RCC 7860 (cell line): ENCODE measurements at regions not wholly inside any gene's neighbourhood (a gene's known extent, or its start where the extent isn't known, plus 50 kb on each side); places are given as distances from the start of the nearest gene placed in this dataset.
"Not testable (repeated sequence)": the region's sequence is repeated elsewhere in the genome, so short reads cannot be mapped to it uniquely, and the experiment has no call there.

Experiments
- DNase-seq: peaks from one replicate; pipeline ENCODE4 v3.0.0-alpha.2; 2015; ENCODE audit warnings: low spot score
- FAIRE-seq: peaks from 2 replicates; lab custom pipeline; 2012; peaks lifted over from hg19 to GRCh38; lab: Jason Lieb, UNC

DNA sequence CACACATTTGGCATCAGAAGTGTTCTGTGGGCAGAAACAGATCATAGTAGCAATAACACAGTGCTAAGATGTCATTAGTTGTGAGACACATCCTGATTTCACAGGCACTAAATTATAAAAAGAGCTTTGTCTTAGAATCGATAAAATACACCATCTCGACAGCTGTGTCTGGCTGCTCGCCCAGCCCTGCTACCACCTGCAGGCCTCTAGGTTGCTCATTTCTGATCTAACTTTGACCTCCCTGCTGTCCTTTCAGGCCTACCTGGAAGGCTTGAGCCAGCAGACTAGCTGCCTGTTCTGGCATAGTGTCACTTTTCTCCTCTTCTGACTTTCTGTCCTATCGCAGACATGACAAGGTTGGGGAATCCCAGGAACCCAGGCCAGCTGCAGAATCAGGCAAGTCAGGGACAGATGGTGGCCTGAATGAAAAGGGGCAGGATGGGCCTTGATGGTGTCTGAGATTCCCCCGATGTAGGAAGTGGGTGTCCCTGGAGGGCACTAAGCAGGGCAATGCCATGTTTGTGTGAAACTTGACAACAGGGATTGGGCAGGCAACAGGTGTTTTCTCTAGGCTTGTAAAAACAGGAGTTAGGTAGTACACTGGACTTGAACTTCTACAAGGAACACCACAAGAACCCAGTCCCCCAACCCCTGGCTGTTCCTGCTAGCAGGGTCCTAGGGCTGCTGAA, 66.6 kb upstream of the RHOU start:
- no peak for DNase-seq
- no peak for FAIRE-seq

DNA sequence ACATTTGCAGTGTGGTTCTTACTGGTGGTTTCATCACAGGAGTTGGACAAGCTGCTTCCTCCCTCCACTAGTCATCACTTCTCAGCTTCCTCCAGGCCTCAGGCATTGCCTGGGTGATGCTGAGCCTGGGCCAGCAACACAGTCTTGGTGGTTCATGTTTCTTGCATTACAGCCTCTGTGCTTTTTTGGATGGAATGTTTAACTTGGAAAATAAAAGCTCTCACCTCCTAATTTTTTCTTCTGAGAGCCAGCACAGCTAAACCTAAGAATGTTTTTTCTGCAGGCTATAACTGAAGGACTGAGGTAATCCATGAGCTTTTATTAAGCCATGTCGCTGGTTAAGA, 66.1 kb upstream of the RHOU start:
- FAIRE-seq (no peak), DNase-seq (no peak)

DNA sequence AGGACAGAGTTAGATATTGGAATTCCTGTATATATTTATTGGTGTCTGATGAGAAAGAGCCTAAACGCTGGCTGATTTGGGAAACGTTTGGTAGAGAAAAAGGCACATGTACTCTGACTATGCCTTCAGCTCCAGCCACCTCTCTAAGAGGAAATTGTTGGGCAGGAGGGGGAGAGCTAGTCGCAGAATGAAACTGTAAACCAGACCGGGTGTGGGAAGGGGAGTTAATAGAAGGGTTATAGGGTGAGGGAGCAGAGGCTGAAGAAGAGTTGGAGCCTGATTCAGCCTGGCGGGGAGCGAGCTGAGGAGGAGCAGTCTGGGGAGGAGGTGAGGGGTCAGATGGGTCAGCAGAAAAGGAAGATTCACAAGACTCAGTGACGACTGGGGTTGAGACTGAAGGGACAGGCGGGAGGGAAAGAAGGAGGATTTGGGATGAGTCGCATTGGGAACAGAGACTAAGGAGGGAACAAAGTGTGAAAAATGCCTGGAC, 54.2 kb upstream of the RHOU start:
- not testable (repeated sequence) for FAIRE-seq

DNA sequence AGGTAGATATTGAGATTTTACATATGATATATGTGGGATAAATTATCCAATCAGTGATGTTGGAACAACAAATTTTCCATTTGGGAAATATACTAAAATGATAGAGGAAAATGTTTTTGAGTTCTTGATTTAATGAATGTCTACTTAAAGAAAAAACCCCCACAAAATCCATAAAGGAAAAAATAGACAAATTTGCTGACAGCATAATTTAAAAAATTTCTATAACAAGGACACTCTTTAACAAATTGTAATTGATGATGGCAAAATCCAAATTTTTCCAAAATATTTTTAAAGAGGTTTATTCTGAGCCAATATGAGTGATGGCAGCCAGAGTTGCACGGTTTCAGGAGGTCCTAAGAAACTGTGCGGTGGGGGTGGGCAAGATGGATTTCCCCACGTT, 51.9 kb upstream of the RHOU start:
- DNase-seq (no peak), FAIRE-seq (no peak)

More for the DNA sequence above, 54.2 kb upstream of the RHOU start:
- DNase-seq = not testable (repeated sequence)

DNA sequence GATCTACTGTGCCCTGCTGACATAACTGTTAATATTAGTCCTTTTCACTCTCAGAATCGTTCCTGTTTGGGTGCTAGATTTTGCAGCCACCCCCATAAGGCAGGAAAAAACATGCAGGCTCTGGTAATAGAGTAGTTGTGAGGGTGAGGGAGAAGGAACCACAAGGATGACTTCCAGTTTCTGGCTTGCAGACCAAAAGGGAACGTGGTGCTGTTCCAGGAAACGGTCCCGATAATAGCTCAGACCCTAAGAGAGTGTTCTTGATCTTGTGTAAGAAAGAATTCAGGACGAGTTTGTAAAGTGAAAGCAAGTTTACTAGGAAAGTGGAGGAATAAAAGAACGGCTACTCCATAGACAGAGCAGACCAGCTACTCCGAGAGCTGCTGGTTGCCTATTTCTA, 50.7 kb upstream of the RHOU start:
- FAIRE-seq = no peak

DNA sequence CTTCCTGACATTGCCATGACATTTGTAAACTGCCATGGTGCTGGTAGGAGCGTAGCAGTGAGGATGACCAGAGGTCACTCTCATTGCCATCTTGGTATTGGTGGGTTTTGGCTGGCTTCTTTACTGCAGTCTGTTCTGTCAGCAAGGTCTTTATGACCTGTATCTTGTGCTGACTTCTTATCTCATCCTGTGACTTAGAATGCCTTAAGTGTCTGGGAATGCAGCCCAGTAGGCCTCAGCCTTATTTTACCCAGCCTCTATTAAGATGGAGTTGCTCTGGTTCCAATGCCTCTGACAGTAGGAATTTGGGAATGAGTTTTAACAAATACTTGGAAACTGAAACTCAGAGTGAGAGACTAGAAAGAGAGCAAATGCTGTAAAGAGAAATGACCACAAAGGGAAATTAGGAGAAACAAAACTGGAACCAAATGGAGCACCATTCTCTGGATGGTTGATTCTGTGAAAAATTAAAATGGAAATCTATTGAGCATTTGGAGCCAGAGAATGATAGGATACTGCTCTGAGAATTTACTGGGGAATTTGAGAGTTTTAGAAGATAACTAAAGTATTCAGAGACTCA, 50.1 kb upstream of the RHOU start:
- no peak for DNase-seq
- no peak for FAIRE-seq

More for the DNA sequence above, 50.7 kb upstream of the RHOU start:
- DNase-seq = no peak
